ENCODE measurements at regions not wholly inside any gene's neighbourhood (a gene's known extent, or its start where the extent isn't known, plus 50 kb on each side); places are given as distances from the start of the nearest gene placed in this dataset.

DNA sequence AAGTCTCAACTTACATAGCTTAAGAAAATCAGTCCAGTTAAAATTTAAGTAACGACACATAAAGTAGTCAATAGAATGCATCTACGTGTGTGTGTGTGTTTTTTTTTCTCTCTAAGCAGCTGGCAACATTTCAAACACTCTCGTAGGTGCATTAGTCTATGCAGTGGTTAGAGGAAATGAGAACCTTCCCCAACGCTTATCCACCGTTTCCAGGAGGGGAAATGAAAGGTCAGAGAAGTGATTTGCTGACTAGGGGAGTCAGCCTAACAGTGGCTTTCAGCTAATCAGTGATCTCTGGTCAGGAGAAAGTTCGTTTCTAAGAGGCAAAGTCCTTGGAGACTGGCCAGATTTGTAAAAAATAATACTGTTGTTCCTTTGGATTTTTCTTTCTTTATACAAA lies 806.6 kb downstream of the C6orf118 start:
- TF ChIP-seq EP300 (conservative IDR thresholded peaks at IDR 0.05; ENCODE audit: poor library complexity, severe bottlenecking) (no peak), EZH2 (IDR thresholded peaks at IDR 0.05; ENCODE audit: borderline replicate concordance, insufficient read depth, low read length, poor library complexity, severe bottlenecking) (no peak), MXI1 (conservative IDR thresholded peaks at IDR 0.05; ENCODE audit: poor library complexity, severe bottlenecking) (no peak)
- TF ChIP-seq, protein P1, sequence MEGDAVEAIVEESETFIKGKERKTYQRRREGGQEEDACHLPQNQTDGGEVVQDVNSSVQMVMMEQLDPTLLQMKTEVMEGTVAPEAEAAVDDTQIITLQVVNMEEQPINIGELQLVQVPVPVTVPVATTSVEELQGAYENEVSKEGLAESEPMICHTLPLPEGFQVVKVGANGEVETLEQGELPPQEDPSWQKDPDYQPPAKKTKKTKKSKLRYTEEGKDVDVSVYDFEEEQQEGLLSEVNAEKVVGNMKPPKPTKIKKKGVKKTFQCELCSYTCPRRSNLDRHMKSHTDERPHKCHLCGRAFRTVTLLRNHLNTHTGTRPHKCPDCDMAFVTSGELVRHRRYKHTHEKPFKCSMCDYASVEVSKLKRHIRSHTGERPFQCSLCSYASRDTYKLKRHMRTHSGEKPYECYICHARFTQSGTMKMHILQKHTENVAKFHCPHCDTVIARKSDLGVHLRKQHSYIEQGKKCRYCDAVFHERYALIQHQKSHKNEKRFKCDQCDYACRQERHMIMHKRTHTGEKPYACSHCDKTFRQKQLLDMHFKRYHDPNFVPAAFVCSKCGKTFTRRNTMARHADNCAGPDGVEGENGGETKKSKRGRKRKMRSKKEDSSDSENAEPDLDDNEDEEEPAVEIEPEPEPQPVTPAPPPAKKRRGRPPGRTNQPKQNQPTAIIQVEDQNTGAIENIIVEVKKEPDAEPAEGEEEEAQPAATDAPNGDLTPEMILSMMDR (IDR thresholded peaks at IDR 0.05; ENCODE audit: poor library complexity, severe bottlenecking): no peak
- TF ChIP-seq, protein P2, sequence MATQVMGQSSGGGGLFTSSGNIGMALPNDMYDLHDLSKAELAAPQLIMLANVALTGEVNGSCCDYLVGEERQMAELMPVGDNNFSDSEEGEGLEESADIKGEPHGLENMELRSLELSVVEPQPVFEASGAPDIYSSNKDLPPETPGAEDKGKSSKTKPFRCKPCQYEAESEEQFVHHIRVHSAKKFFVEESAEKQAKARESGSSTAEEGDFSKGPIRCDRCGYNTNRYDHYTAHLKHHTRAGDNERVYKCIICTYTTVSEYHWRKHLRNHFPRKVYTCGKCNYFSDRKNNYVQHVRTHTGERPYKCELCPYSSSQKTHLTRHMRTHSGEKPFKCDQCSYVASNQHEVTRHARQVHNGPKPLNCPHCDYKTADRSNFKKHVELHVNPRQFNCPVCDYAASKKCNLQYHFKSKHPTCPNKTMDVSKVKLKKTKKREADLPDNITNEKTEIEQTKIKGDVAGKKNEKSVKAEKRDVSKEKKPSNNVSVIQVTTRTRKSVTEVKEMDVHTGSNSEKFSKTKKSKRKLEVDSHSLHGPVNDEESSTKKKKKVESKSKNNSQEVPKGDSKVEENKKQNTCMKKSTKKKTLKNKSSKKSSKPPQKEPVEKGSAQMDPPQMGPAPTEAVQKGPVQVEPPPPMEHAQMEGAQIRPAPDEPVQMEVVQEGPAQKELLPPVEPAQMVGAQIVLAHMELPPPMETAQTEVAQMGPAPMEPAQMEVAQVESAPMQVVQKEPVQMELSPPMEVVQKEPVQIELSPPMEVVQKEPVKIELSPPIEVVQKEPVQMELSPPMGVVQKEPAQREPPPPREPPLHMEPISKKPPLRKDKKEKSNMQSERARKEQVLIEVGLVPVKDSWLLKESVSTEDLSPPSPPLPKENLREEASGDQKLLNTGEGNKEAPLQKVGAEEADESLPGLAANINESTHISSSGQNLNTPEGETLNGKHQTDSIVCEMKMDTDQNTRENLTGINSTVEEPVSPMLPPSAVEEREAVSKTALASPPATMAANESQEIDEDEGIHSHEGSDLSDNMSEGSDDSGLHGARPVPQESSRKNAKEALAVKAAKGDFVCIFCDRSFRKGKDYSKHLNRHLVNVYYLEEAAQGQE (IDR thresholded peaks at IDR 0.05; ENCODE audit: borderline replicate concordance): no peak

Measured in neural cell (in vitro differentiated cells).